ENCODE measurements at regions not wholly inside any gene's neighbourhood (a gene's known extent, or its start where the extent isn't known, plus 50 kb on each side); places are given as distances from the start of the nearest gene placed in this dataset.

- FAIRE-seq: no peak
- 84% methylated on average over 2 of the region's 2 CpGs for WGBS (ENCODE audit: missing lambda C conversion rate)
- H3K4me2 ChIP-seq: no peak overlapping the region
- no peaks in the 10 kb centered on the region for H3K4me1 ChIP-seq
- POLR2A ChIA-PET: no interaction called here
- H3K27ac ChIP-seq: no peak overlapping the region
- no peak for DNase-seq (ENCODE audit: low read depth in 1 of 2, low spot score in 1 of 2)
- no peak for ATAC-seq
- H3K4me3 ChIP-seq: no peak overlapping the region
- H3K9me3 ChIP-seq: no peaks in the 10 kb centered on the region
- TF ChIP-seq TP53 (CRISPR knock-in tag; IDR thresholded peaks at IDR 0.05) (no peak), POLR2AphosphoS2 (conservative IDR thresholded peaks at IDR 0.05; ENCODE audit: low read length) (no peak), HEYL (CRISPR knock-in tag; IDR thresholded peaks at IDR 0.05) (no peak), ZNF302 (CRISPR knock-in tag; IDR thresholded peaks at IDR 0.05) (no peak)
- CTCF ChIA-PET: no interaction called here
Observed at GRCh38 chr18:42168487-42168886, 213.5 kb downstream of the PIK3C3 start.

DNA sequence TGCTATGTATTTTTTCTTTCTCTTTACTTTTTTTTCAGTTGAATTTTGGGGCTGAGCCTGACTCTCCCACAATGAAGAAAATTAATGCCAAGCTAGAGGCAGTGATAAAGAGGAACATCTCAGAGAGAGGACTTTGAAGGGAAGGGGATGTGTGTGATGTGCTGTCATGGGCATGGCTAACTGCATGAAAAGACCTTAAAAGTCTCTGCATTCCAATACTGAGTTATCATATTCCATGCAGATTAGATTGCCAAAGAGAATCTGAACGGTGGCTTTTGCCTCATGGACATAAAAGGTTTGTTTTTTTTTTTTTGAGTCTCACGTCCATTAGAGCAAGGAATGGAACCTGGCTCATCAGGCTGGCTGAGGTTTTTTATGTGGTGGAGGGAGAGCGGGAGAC, 213.9 kb downstream of the PIK3C3 start:
- TF ChIP-seq RNF2 (IDR thresholded peaks at IDR 0.05; ENCODE audit: borderline replicate concordance, low read depth) (no peak), TFCP2L1 (CRISPR knock-in tag; IDR thresholded peaks at IDR 0.05) (no peak), EHMT2 (IDR thresholded peaks at IDR 0.05; ENCODE audit: low read depth) (no peak), RCOR1 (IDR thresholded peaks at IDR 0.05; ENCODE audit: low read depth, low read length) (no peak), ELK1 (IDR thresholded peaks at IDR 0.05; ENCODE audit: low read depth, low read length) (no peak), MAX (IDR thresholded peaks at IDR 0.05) (no peak), PHF8 (IDR thresholded peaks at IDR 0.05; ENCODE audit: borderline replicate concordance, low read depth) (no peak)
- TF ChIP-seq, protein P1, sequence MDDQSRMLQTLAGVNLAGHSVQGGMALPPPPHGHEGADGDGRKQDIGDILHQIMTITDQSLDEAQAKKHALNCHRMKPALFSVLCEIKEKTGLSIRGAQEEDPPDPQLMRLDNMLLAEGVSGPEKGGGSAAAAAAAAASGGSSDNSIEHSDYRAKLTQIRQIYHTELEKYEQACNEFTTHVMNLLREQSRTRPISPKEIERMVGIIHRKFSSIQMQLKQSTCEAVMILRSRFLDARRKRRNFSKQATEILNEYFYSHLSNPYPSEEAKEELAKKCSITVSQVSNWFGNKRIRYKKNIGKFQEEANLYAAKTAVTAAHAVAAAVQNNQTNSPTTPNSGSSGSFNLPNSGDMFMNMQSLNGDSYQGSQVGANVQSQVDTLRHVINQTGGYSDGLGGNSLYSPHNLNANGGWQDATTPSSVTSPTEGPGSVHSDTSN (IDR thresholded peaks at IDR 0.05): no peak
- no peak for DNase-seq (ENCODE audit: low read depth in 1 of 2, low spot score in 1 of 2)
- ATAC-seq: no peak
- Histone ChIP-seq H3K4me3 (no peak overlapping the region), H3K4me2 (no peak overlapping the region), H3K9me3 (no peaks in the 10 kb centered on the region), H3K4me1 (no peaks in the 10 kb centered on the region), H3K27ac (no peak overlapping the region)
- ChIA-PET POLR2A (no interaction called here), CTCF (no interaction called here)
- WGBS (ENCODE audit: missing lambda C conversion rate): 14% methylated on average over 3 of the region's 3 CpGs
- FAIRE-seq: no peak

GRCh38 chr18:42174909-42175308, 219.9 kb downstream of the PIK3C3 start:
- H3K4me3 ChIP-seq: no peak overlapping the region
- FAIRE-seq: no peak
- ChIA-PET POLR2A (no interaction called here), CTCF (no interaction called here)
- no peak for ATAC-seq
- no peak overlapping the region for H3K27ac ChIP-seq
- no peaks in the 10 kb centered on the region for H3K4me1 ChIP-seq
- no peak for DNase-seq (ENCODE audit: low read depth in 1 of 2, low spot score in 1 of 2)
- no peak for TF ChIP-seq SREBF2 (IDR thresholded peaks at IDR 0.05)
- TF ChIP-seq, protein P2, sequence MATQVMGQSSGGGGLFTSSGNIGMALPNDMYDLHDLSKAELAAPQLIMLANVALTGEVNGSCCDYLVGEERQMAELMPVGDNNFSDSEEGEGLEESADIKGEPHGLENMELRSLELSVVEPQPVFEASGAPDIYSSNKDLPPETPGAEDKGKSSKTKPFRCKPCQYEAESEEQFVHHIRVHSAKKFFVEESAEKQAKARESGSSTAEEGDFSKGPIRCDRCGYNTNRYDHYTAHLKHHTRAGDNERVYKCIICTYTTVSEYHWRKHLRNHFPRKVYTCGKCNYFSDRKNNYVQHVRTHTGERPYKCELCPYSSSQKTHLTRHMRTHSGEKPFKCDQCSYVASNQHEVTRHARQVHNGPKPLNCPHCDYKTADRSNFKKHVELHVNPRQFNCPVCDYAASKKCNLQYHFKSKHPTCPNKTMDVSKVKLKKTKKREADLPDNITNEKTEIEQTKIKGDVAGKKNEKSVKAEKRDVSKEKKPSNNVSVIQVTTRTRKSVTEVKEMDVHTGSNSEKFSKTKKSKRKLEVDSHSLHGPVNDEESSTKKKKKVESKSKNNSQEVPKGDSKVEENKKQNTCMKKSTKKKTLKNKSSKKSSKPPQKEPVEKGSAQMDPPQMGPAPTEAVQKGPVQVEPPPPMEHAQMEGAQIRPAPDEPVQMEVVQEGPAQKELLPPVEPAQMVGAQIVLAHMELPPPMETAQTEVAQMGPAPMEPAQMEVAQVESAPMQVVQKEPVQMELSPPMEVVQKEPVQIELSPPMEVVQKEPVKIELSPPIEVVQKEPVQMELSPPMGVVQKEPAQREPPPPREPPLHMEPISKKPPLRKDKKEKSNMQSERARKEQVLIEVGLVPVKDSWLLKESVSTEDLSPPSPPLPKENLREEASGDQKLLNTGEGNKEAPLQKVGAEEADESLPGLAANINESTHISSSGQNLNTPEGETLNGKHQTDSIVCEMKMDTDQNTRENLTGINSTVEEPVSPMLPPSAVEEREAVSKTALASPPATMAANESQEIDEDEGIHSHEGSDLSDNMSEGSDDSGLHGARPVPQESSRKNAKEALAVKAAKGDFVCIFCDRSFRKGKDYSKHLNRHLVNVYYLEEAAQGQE (IDR thresholded peaks at IDR 0.05): peak; percentile 38; the same call in 1 of the 2 replicates
- H3K4me2 ChIP-seq: no peak overlapping the region
- WGBS (ENCODE audit: missing lambda C conversion rate): 22% methylated on average over 1 of the region's 1 CpG
- no peaks in the 10 kb centered on the region for H3K9me3 ChIP-seq

- POLR2A ChIA-PET: no interaction called here
- DNase-seq (ENCODE audit: low read depth in 1 of 2, low spot score in 1 of 2) (no peak), ATAC-seq (no peak), FAIRE-seq (no peak)
- Histone ChIP-seq H3K4me1 (no peaks in the 10 kb centered on the region), H3K4me2 (no peak overlapping the region), H3K27ac (no peak overlapping the region), H3K9me3 (no peaks in the 10 kb centered on the region), H3K4me3 (no peak overlapping the region)
- 6% methylated on average over 3 of the region's 3 CpGs for WGBS (ENCODE audit: missing lambda C conversion rate)
- CTCF ChIA-PET: no interaction called here
- TF ChIP-seq HOXA7 (CRISPR knock-in tag; IDR thresholded peaks at IDR 0.05) (no peak), ZFP36 (IDR thresholded peaks at IDR 0.05; ENCODE audit: borderline replicate concordance, partially characterized antibody) (no peak), SMC3 (IDR thresholded peaks at IDR 0.05) (no peak), PHF8 (IDR thresholded peaks at IDR 0.05; ENCODE audit: borderline replicate concordance, low read depth) (no peak), EHF (CRISPR knock-in tag; IDR thresholded peaks at IDR 0.05) (no peak), NR3C1 (IDR thresholded peaks at IDR 0.05) (no peak), EP300 (IDR thresholded peaks at IDR 0.05) (no peak), KDM1A (IDR thresholded peaks at IDR 0.05; ENCODE audit: low read depth) (no peak), CBX2 (IDR thresholded peaks at IDR 0.05; ENCODE audit: borderline replicate concordance, low read depth) (no peak), MAX (IDR thresholded peaks at IDR 0.05) (no peak), HOXB5 (CRISPR knock-in tag; IDR thresholded peaks at IDR 0.05) (no peak), TP53 (CRISPR knock-in tag; IDR thresholded peaks at IDR 0.05) (no peak), NPAS2 (CRISPR knock-in tag; IDR thresholded peaks at IDR 0.05; ENCODE audit: borderline replicate concordance) (no peak), HDAC2 (IDR thresholded peaks at IDR 0.05) (no peak), JUNB (IDR thresholded peaks at IDR 0.05) (no peak)
- TF ChIP-seq, protein P1 (IDR thresholded peaks at IDR 0.05): no peak
Observed at GRCh38 chr18:42176599-42176998, 221.6 kb downstream of the PIK3C3 start.
